ENCODE measurements at regions not wholly inside any gene's neighbourhood (a gene's known extent, or its start where the extent isn't known, plus 50 kb on each side); places are given as distances from the start of the nearest gene placed in this dataset.

DNA sequence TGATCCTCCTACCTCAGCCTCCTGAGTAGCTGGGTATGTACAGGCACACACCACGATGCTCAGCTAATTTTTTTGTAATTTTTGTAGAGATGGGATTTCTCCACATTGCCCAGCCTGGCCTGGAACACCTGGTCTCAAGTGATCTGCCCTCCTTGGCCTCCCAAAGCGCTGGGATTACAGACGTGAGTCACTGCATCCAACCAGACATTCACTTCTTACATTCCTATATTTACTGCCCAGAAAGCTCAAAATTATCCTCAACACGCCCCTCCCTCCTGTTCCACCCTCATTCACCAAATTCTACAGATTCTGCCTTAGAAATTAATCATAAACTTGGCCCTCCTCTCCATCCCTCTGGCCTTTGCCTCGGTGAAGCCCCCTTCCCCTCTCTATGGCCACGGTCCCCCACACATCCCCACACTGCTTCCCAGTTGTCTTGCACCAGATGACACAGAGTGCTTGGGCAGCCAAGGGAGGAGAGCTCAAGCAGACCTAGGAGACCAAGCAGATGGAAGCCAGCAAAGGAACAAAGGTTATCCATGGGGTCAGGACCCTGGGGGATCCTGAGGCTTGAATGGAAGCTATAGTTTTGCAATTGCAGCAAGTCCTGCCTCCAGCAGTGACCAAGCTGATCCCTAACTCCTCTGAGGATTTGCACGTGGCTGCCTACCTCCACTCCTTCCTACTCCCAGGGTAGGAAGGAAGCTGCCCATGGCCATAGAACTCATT is 213.2 kb upstream of the FOXN3 start:
- no peak for DNase-seq

DNA sequence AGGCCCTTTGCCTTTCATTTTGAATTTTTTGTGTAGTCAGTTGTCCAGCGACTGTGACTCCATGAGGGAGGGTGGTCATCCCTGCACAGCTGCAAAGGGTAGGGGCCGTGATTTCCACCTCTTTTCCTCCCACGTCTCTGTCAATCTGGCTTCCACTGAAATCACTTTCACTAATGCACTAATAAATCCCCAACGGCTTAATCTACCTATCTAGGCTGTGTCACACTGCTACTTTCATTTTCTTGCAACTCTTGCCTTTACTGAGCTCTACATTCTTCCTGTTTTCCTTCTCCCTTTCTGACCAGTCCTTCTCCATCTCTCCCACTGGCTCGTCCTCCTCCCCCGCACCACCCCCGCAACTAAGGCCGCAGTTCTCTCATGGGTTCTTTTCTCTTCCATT is 212.3 kb upstream of the FOXN3 start:
- DNase-seq, result no peak

DNA sequence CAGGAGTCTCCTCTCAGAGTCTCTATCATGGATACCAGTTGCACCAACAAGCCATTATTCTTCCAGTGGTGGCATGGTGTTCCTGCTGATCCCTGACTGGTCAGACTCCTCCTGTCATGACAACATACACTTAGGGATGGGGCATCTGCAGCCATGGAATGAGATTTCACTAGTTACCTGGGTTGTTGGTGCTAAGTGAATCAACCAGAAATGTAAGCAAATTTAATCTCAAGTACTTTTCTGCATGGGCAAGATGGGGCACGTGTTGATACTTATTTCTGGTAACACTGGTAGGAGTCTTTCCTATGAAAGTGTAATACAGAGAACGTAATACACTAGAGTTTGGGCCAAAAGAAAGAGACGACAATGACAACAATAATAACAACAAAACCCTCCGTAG is 211.5 kb upstream of the FOXN3 start:
- DNase-seq, result no peak

DNA sequence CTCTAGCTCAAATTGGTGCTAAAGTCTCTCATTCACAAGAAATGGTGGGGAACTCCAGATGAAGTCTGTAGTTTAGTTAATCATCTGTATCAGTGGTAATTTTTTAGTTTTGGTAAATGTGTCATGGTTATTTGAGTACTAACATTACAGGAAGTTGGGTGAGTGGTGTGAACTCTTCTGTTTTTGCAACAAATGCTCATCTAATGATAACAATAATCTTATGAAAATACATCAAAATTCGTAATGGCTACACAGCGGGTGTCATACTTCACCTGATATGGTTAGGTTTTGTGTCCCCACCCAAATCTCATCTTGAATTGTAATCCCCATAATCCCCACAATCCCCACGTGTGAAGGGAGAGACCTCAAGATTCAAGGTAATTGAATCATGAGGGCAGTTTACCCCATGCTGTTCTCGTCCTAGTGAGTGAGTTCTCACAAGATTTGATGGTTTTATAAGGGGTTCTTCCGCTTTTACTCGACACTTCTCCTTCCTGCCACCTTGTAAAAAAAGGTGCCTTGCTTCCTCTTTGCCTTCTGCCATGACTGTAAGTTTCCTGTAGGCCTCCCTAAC is 209.3 kb upstream of the FOXN3 start:
- no peak for DNase-seq

DNA sequence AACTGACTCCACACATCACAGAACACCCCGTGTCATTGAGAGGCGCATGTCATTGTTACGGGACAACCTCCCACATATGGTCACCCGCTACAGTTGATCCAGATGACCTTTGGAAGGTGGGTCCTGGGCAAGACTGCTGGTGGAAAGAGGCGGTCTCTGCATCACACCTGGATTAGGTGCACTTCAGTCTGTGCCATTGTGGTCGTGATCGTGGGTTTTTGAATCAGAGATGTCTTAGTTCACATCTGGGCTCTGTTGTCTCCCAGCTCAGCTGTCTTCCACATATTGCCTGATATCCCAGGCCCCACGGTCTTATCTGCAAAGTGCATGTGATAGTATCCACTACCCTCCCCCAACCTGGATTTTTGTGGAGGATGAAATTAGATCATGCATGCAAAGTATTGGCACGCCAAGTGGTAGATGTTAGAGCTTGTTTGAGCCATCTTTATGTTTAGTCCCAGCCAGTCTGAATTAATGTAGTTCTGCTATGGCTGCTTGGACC is 208.7 kb upstream of the FOXN3 start:
- no peak for DNase-seq

DNA sequence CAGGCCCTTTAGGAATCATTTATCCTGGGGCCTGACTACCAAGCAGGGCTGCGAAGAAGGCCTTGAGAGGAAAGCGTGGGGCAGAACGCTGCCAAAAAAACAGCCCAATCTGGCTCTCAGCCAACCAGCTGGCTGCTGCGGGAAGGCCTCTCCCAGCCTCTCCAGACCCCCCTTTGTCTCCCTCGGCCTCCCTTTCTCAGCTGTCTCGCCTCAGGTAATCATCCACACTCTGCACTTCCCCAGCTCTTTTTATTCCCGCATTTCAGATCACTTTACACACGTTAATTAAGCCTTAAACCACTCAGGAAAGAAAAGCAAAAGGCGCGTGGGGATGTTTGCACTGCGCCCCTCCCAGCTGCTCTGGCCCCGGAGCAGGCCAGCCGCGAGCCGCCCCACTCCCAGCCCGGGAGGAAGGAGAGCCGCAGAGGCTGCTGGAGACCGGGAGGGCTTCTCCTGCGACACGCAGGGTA is 208.2 kb upstream of the FOXN3 start:
- DNase-seq, result peak in 34 of 51 donors; percentile 4 to 68 (median 26)

DNA sequence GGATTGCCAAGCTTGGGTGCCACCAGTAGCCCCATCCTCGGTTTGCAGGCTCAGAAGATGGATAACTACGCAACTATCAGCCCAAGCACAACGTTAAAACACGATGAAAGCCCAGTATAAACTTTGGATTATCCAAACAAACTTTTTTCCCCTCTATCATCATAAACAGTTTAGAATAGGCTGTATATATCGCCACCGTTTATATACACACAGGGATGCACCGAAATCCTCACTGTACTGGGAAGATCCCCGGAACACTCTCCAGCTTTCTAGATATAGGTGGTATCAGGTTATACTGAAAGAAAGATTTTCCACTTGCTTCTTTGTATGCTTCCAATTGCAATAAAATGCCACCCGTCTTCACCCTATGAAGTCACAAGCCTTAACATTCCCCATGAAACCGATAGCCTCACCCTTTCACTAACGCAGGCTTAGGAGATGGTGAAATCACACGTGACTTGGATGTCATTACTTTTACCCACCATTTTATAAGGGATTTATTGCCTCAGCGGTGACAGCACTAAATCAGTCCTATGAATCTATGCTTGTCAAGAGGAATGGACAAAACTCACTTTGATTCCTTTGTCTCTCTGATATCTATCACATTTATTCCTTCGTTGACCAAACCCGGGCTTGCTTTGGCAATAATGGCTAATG is 207.6 kb upstream of the FOXN3 start:
- peak in 1 of 51 donors; percentile 36 for DNase-seq

DNA sequence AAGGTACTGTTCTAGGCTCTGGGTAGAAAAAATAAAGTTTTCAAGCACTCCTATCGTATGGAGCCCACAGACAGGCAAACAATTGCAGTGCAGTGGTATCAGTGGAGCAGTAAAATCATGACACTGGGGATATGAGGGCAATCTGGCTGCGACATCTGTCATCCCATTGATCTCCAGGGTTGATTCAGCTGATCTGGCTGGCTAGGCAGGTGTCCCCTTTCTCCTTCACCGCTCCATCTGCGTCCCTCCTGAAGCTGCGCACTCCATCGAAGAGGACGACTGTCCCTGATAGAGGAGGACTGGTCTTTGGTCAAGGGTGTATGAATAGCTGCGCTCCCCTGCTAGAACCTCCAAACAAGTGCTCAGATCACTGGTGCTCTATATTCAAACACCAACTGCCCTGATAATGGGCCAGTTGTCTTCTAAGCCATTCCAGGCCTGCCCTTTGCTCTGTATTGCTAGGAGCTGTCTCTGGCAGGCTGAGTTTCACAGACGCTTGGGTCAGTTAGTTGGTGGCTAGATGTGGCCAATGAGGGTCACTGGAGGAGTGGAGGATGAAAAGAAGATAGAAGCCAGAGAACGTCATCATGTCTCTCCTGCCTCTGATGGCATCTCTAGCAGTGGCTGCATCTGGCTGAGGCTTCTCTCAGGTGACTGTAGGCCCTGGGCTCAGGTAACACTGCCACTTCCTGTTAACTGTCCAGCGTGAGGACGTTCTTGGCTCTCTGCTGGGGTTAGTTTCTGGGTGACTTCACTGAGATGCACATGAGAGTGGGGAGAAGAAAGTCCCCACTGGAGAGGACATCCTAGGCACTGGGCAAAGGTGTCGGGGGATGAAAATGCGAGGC is 205.0 kb upstream of the FOXN3 start:
- no peak for DNase-seq

DNA sequence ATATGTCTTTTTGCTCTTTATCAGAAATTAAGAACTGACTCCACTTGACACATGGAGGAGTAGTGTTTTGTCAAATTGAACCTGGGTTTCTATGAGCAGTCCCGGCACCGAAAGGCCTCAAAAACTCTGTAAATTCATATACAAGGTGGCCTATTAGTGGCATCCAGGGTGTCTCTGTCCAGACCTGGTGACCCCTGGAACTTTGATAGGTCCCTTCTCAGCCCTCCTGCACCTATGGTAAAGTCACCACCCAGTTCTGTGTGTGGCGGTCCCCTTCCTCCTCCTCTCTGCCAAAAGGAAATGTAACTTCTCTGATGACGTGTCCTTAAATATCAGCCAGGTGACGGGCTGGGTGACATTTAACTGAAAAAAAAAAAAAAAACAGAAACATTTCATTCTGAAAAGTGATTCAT is 204.0 kb upstream of the FOXN3 start:
- DNase-seq, result no peak

DNA sequence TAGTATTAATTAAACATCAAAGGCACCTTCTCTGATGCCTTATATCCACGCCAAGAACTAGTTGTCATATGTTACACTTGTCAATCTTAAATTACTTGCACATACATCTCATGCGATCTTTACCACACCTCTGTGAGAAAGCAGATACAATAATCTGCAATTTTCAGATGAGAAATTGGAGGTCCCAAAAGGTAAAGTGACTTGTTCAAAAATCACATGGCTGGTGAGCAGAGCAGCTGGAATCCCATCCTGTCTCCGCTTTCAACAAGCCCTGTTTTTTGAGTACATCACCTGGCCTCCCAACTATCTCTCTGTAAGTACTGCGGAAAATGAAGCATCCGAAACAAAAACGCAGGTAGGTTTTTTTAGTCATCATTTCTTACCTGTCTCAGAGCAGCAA is 203.4 kb upstream of the FOXN3 start:
- DNase-seq, result no peak

DNA sequence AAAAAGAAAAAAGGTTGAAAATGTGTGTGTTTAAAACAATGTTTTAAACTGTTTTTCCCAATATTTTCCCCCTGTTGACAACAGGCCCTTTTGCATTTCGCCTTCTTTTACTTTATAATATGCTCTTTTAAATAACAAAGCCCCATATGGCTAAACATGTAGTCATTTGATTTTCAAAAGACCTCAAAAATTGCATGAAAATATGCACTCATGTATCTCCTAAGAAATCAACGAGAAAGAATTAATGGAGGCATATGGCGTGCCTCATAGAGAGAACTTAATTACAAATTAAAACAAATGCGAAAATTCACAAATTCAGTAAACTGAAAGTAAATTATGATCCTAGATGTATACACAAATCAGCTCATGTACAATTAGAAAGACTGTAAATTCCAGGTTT is 202.6 kb upstream of the FOXN3 start:
- no peak for DNase-seq

DNA sequence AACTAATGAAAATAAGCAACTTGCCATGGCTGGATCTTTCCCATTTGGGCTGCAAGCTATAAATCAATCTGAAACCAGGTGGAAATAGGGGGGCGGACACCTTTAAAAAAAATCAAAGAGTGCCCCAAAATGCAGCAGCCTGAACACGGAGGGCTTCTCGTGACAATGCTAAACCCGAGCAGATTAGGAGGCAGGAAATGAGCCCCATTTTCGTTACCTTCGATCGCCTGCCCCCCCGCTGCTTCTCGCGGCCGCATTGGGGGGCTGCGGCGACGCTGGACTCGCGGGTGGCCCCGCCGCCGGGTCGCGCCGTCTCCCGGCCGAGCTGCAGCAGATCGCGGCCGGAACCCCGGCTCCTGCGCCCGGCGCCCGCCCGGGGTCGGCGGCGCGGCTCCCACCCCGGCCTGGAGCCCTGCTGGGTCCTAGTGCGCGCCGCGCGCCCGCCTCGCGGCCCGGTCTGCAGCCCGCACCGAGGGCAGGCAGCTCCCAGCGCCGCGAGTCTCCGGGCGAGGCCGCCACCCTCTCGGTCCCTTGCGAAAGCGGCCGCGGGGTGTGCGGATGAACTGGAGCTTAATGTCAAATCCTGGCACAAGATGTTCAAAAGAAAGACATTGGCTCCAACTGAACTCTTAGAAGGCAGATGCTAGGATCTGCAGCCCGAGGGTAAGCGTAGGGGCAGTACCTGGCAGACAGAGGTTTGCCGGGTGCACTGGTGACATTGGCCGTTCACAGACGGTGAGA is 201.9 kb upstream of the FOXN3 start:
- peak in 45 of 51 donors; percentile 17 to 80 (median 44) for DNase-seq

DNA sequence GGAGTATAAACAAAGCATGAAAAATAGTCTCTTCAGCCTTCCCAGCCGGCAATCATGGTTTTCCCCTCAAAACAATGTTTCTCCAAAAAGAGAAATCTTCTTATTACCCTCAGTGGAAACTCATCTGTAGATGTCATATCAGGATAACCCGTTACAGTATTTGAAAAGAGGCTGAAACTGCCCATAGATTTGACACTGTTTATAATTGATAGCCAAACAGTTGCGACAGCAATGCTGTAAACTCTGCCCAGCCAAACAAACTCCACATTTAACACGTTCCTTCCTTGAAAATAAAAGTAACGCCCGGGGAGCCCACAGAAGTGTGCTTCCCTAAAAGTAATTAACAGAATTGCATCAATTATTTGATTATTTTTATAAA is 201.3 kb upstream of the FOXN3 start:
- DNase-seq, result peak in 2 of 51 donors; percentile 52 to 69

DNA sequence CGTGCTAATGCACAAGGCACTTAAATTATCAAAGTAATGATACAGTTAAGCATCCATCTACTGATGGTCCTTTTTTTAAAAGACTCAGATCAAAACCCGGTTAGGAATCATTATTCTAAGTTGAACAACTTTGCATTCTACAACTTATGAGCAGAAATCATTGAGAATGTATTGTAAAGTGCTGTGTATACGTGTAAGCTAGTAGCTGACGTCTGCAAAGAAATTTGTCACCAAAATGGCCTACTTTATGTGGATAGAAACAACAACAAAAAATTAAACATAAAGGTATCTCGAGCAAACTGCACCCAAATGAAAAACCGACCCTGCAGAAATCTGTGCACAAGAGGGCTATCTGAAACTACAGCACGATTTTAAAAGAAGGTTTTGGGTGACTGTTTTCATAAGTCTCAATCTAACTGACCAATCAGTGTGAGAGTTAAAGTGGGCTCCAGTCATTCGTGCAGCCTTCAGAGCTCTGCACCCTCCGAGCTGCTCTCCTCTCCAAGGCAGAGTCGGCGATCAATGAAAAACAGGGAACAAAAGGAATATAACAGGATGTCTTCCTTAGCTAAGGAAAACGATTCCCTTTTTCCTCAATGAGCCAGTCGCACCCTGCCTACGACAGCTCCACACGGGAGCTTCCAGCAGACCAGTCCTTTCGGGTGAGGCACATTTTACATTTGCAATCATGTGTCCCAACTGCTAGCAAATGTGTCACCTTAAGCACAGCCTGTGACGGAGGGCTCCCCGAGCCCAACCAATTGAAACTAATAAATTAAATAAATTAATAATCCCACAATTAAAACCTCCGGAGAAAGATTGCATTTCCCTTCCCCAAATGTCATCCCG is 200.7 kb upstream of the FOXN3 start:
- DNase-seq, result peak in 29 of 51 donors; percentile 7 to 77 (median 27)

DNA sequence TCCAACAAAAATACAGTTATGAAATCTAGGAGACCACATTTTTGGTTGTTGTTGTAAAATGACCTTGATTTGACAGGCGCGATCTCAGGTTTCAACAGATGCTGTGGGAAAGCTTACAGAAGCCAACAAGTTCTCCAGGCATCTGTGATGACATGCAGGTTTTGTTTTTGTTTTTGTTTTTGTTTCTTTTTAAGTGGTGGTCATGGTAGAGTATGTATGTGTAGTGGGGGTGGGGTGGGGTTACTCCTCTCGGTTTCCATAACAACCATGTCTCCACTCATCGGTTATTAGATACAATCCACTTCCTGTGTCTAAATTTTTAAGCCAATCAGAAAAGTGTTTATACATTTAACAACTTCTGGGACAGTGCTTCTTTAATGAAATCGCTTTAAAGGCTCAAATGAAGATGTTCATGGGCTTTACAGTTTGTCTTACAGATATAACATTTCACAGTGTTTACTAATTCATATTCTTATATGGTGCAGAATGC is 199.9 kb upstream of the FOXN3 start:
- DNase-seq, result peak in 1 of 51 donors; percentile 55

DNA sequence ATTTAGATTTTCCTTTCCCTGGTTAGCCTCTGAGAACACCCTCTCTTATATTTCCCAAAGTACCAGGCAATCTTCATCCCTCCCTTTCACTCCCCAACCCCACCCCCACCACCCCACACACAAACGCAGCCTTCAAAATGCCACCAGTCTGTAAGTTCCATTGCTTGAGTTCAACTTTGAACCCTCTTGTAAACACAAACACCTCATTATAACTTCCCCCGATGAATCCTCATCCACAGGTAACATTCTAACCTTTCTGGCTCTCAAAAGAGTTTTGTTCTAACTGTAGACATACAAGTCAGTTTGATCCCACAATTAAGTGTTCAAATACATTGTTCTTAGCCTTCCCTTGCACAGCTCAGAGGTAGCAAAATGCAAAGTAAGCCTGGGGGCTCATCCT is 199.4 kb upstream of the FOXN3 start:
- peak in 1 of 51 donors; percentile 56 for DNase-seq

DNA sequence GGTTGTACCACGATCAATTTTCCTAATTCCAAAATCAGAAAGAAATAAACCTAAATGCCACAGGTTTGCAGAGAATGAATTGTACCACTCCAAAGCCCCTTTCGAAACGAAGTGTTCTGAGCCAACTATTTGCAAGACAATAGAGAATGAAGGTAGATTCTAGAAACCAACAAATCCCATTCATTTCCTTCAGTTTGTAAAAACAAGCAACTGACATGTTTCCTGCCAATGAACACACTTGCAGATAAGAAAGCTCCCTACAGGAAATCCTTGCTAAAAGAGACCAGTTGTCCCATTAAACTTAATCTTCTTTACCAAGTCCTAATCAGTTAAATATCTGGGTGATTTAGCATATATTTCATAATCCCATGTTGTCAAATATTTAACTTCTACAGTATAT is 198.4 kb upstream of the FOXN3 start:
- no peak for DNase-seq

DNA sequence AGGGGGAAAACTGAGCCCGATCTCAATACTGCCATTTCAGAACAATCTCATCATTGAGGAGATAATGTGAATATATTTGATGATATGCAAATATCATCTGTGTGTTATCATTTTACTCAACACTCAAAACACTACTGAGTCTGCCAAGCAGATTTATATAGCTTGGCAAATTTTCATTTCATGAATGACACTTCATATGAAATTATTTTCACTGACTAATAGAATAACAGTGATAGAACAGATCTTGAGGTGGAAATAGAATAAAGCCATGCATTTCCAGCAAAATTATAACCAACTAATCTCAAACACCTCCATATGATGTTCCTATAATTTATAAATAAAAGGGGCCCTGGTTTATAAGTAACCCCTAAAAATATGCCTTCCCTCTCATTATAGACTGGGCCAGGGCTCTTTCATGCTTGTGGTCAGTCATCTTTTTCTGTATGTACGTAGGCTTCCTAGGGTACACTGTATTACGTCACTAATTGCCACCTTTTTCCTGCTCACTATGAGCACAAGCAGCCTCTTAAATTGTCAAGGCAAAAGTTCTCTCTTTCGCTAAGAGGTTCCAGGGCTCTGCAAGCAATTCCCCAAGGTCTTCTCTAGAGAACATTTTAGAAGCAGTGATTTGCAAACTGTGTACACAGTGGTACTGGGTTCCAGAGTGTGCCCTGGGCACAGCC is 197.1 kb upstream of the FOXN3 start:
- no peak for DNase-seq

All from hypothalamus (tissue), 51 donors.